HG03060 (cell line): ENCODE measurements at regions not wholly inside any gene's neighbourhood (a gene's known extent, or its start where the extent isn't known, plus 50 kb on each side); places are given as distances from the start of the nearest gene placed in this dataset.

Experiments
- ATAC-seq: cut with Tn5 transposase; IDR thresholded peaks from one replicate; pipeline ENCODE4 v1.9.1; 2021; ENCODE audit warnings: low read depth, moderate number of reproducible peaks; ENCODE audit not compliant: unreplicated experiment

- ATAC-seq, result no peak
Measured at GRCh38 chr7:145009876-145010275, 174.0 kb upstream of the TPK1 start.

- ATAC-seq, result no peak
Measured at GRCh38 chr7:145005601-145006000, 169.7 kb upstream of the TPK1 start.

- no peak for ATAC-seq
Measured at GRCh38 chr7:144997512-144997911, 161.7 kb upstream of the TPK1 start.

- ATAC-seq, result no peak
Measured at GRCh38 chr7:144995495-144995894, 159.6 kb upstream of the TPK1 start.

- no peak for ATAC-seq
Measured at GRCh38 chr7:144991041-144991440, 155.2 kb upstream of the TPK1 start.

- ATAC-seq, result no peak
Measured at GRCh38 chr7:144987686-144988085, 151.8 kb upstream of the TPK1 start.

- no peak for ATAC-seq
Measured at GRCh38 chr7:144982133-144982532, 146.3 kb upstream of the TPK1 start.

GRCh38 chr7:144975882-144976281, 140.0 kb upstream of the TPK1 start:
- ATAC-seq, result no peak

- ATAC-seq, result no peak
Measured at GRCh38 chr7:144969787-144970186, 133.9 kb upstream of the TPK1 start.

- ATAC-seq, result no peak
Measured at GRCh38 chr7:144960763-144961162, 124.9 kb upstream of the TPK1 start.

- ATAC-seq, result no peak
Measured at GRCh38 chr7:144957998-144958397, 122.1 kb upstream of the TPK1 start.

- no peak for ATAC-seq
Measured at GRCh38 chr7:144955422-144955821, 119.6 kb upstream of the TPK1 start.

GRCh38 chr7:144941127-144941526, 105.3 kb upstream of the TPK1 start:
- no peak for ATAC-seq

GRCh38 chr7:144937199-144937598, 101.3 kb upstream of the TPK1 start:
- no peak for ATAC-seq

GRCh38 chr7:144936314-144936713, 100.5 kb upstream of the TPK1 start:
- ATAC-seq, result no peak

- ATAC-seq, result no peak
Measured at GRCh38 chr7:144910411-144910810, 74.6 kb upstream of the TPK1 start.

- ATAC-seq, result no peak
Measured at GRCh38 chr7:144908943-144909556, 73.2 kb upstream of the TPK1 start.

- ATAC-seq, result no peak
Measured at GRCh38 chr7:144908324-144908723, 72.5 kb upstream of the TPK1 start.

- no peak for ATAC-seq
Measured at GRCh38 chr7:144907577-144907976, 71.7 kb upstream of the TPK1 start.

GRCh38 chr7:144903201-144903600, 67.3 kb upstream of the TPK1 start:
- ATAC-seq, result no peak

GRCh38 chr7:144892761-144893160, 56.9 kb upstream of the TPK1 start:
- no peak for ATAC-seq
